ENCODE measurements at regions not wholly inside any gene's neighbourhood (a gene's known extent, or its start where the extent isn't known, plus 50 kb on each side); places are given as distances from the start of the nearest gene placed in this dataset.
"Not testable (repeated sequence)": the region's sequence is repeated elsewhere in the genome, so short reads cannot be mapped to it uniquely, and the experiment has no call there.

GRCh38 chr2:180609626-180610340 is 370.6 kb upstream of the UBE2E3 start:
- Histone ChIP-seq H3K27me3 (ENCODE audit: control insufficient read depth, insufficient read depth, low read length) (no peaks in the 10 kb centered on the region), H3K4me1 (ENCODE audit: control insufficient read depth, insufficient read depth, low read length) (no peaks in the 10 kb centered on the region), H3K36me3 (ENCODE audit: control insufficient read depth, insufficient read depth, low read length) (no peaks in the 10 kb centered on the region), H3K9me3 (ENCODE audit: control insufficient read depth, low read depth, low read length) (no peaks in the 10 kb centered on the region), H3K27ac (ENCODE audit: low read length) (no peak overlapping the region), H3K4me3 (ENCODE audit: low read length) (no peak overlapping the region)
- no peak for DNase-seq
- WGBS (ENCODE audit: insufficient coverage, low lambda C conversion rate) = 100% methylated on average over 1 of the region's 3 CpGs

DNA sequence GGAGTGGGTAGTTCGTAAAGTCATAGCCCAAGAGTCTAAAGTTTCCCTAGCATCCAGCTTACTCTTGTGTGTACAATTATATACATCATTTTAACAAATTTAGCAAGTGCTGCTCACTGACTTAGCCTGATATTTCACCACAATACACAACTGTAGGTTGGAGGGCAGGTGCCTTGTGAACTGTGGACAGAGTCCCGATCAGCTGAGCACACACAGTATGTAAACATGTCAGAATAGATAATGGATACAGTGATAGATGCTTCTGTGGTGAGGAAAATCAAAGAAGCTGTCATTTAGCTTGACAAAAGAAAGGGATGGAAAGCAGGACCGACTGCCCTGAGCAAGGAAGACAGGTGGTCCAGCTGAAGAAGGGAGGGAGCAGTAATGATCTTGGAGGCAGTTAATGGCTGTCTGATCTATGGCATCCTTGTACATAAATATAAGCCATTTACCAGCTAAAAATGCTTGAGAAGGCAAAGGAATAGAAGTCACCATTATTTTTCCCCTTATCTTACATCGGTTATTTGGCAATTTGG is 372.8 kb upstream of the UBE2E3 start:
- Histone ChIP-seq H3K9me3 (ENCODE audit: control insufficient read depth, low read depth, low read length) (no peaks in the 10 kb centered on the region), H3K27ac (ENCODE audit: low read length) (no peak overlapping the region), H3K27me3 (ENCODE audit: control insufficient read depth, insufficient read depth, low read length) (no peaks in the 10 kb centered on the region), H3K36me3 (ENCODE audit: control insufficient read depth, insufficient read depth, low read length) (no peaks in the 10 kb centered on the region), H3K4me3 (ENCODE audit: low read length) (no peak overlapping the region), H3K4me1 (ENCODE audit: control insufficient read depth, insufficient read depth, low read length) (no peaks in the 10 kb centered on the region)
- DNase-seq = no peak
- WGBS (ENCODE audit: insufficient coverage, low lambda C conversion rate) = 100% methylated on average over 1 of the region's 4 CpGs

GRCh38 chr2:180604077-180604476 is 376.3 kb upstream of the UBE2E3 start:
- Histone ChIP-seq H3K36me3 (ENCODE audit: control insufficient read depth, insufficient read depth, low read length) (no peaks in the 10 kb centered on the region), H3K4me3 (ENCODE audit: low read length) (no peak overlapping the region), H3K4me1 (ENCODE audit: control insufficient read depth, insufficient read depth, low read length) (no peaks in the 10 kb centered on the region), H3K27ac (ENCODE audit: low read length) (no peak overlapping the region), H3K9me3 (ENCODE audit: control insufficient read depth, low read depth, low read length) (no peaks in the 10 kb centered on the region), H3K27me3 (ENCODE audit: control insufficient read depth, insufficient read depth, low read length) (no peaks in the 10 kb centered on the region)
- 100% methylated on average over 1 of the region's 4 CpGs for WGBS (ENCODE audit: insufficient coverage, low lambda C conversion rate)
- no peak for DNase-seq

DNA sequence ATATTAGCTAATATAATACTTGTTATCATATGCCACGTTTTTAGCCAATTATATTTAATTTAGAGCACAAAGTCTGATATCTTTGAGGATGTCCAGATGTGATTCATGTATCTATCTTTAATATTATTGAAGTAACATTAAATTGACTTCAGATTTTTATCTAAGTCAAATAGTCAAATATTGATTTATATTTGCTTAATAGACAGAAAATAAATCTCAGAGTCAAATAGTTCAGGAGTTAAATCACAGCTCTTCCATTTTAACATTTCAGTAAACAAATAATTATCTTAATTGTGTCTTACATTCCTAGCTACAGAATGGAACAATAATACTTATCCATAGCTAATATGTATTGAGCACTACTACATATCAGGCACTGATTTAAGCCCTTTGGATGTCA is 379.4 kb upstream of the UBE2E3 start:
- H3K4me3 ChIP-seq (ENCODE audit: low read length) = no peak overlapping the region
- no peaks in the 10 kb centered on the region for H3K4me1 ChIP-seq (ENCODE audit: control insufficient read depth, insufficient read depth, low read length)
- DNase-seq = no peak
- WGBS (ENCODE audit: insufficient coverage, low lambda C conversion rate) = 71% methylated on average over 1 of the region's 1 CpG
- no peaks in the 10 kb centered on the region for H3K27me3 ChIP-seq (ENCODE audit: control insufficient read depth, insufficient read depth, low read length)
- H3K9me3 ChIP-seq (ENCODE audit: control insufficient read depth, low read depth, low read length) = no peaks in the 10 kb centered on the region
- no peak overlapping the region for H3K27ac ChIP-seq (ENCODE audit: low read length)
- H3K36me3 ChIP-seq (ENCODE audit: control insufficient read depth, insufficient read depth, low read length) = no peaks in the 10 kb centered on the region

DNA sequence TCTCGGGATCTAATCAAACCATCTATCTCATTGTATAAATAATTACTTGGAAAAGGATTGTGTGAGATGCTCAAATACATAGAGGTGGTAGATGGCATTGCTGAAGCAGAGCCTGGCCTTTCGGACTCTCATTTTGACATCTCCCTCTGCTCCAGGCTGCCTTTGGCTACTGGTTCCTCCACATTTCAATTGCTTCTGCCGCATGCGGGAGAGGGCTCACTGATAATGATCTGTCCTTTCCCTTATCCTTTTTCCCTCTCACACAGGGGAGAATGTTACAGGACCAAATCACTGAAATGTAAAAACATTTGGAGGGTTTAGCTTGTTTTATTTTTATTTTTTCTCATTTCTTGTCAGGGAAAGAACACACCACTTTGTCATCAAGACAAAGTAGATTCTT is 380.6 kb upstream of the UBE2E3 start:
- no peak for DNase-seq
- H3K4me1 ChIP-seq (ENCODE audit: control insufficient read depth, insufficient read depth, low read length) = no peaks in the 10 kb centered on the region
- H3K4me3 ChIP-seq (ENCODE audit: low read length) = no peak overlapping the region
- H3K27me3 ChIP-seq (ENCODE audit: control insufficient read depth, insufficient read depth, low read length) = no peaks in the 10 kb centered on the region
- WGBS (ENCODE audit: insufficient coverage, low lambda C conversion rate) = no CpG with 5 or more reads among the region's 4 CpGs
- no peaks in the 10 kb centered on the region for H3K9me3 ChIP-seq (ENCODE audit: control insufficient read depth, low read depth, low read length)
- no peaks in the 10 kb centered on the region for H3K36me3 ChIP-seq (ENCODE audit: control insufficient read depth, insufficient read depth, low read length)
- H3K27ac ChIP-seq (ENCODE audit: low read length) = no peak overlapping the region

- no peak overlapping the region for H3K27ac ChIP-seq (ENCODE audit: low read length)
- no peak for DNase-seq
- WGBS (ENCODE audit: insufficient coverage, low lambda C conversion rate) = no CpG with 5 or more reads among the region's 2 CpGs
- no peaks in the 10 kb centered on the region for H3K36me3 ChIP-seq (ENCODE audit: control insufficient read depth, insufficient read depth, low read length)
- no peak overlapping the region for H3K4me3 ChIP-seq (ENCODE audit: low read length)
- H3K4me1 ChIP-seq (ENCODE audit: control insufficient read depth, insufficient read depth, low read length) = no peaks in the 10 kb centered on the region
- H3K27me3 ChIP-seq (ENCODE audit: control insufficient read depth, insufficient read depth, low read length) = no peaks in the 10 kb centered on the region
- H3K9me3 ChIP-seq (ENCODE audit: control insufficient read depth, low read depth, low read length) = no peaks in the 10 kb centered on the region
Measured at GRCh38 chr2:180597179-180597578, 383.2 kb upstream of the UBE2E3 start.

DNA sequence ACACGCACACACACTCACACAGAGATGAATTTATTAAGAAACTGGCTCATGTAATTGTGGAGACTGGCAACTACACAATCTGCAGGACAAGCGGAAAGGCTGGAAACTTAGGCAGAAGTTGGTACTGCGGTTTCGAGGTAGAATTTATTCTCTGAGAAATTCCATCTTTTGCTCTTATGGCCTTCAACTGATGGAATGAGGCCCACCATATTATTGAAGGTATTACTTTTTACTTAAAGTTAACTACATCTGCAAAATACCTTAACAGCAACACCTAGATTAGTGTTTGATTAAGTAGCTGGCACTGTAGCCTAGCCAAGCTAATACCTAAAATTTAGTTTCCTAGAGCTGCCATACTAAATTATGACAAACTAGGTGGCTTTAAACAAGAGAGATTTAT is 384.0 kb upstream of the UBE2E3 start:
- no peaks in the 10 kb centered on the region for H3K4me1 ChIP-seq (ENCODE audit: control insufficient read depth, insufficient read depth, low read length)
- H3K4me3 ChIP-seq (ENCODE audit: low read length) = no peak overlapping the region
- H3K36me3 ChIP-seq (ENCODE audit: control insufficient read depth, insufficient read depth, low read length) = no peaks in the 10 kb centered on the region
- DNase-seq = no peak
- no peaks in the 10 kb centered on the region for H3K27me3 ChIP-seq (ENCODE audit: control insufficient read depth, insufficient read depth, low read length)
- H3K9me3 ChIP-seq (ENCODE audit: control insufficient read depth, low read depth, low read length) = no peaks in the 10 kb centered on the region
- 100% methylated on average over 1 of the region's 4 CpGs for WGBS (ENCODE audit: insufficient coverage, low lambda C conversion rate)
- no peak overlapping the region for H3K27ac ChIP-seq (ENCODE audit: low read length)

GRCh38 chr2:180591947-180592346 is 388.5 kb upstream of the UBE2E3 start:
- Histone ChIP-seq H3K9me3 (ENCODE audit: control insufficient read depth, low read depth, low read length) (no peaks in the 10 kb centered on the region), H3K4me3 (ENCODE audit: low read length) (no peak overlapping the region), H3K36me3 (ENCODE audit: control insufficient read depth, insufficient read depth, low read length) (no peaks in the 10 kb centered on the region), H3K27ac (ENCODE audit: low read length) (no peak overlapping the region), H3K4me1 (ENCODE audit: control insufficient read depth, insufficient read depth, low read length) (no peaks in the 10 kb centered on the region), H3K27me3 (ENCODE audit: control insufficient read depth, insufficient read depth, low read length) (no peaks in the 10 kb centered on the region)
- WGBS (ENCODE audit: insufficient coverage, low lambda C conversion rate) = 50% methylated on average over 1 of the region's 1 CpG
- DNase-seq = no peak

GRCh38 chr2:180591093-180591781 is 389.2 kb upstream of the UBE2E3 start:
- WGBS (ENCODE audit: insufficient coverage, low lambda C conversion rate) = no CpG with 5 or more reads among the region's 11 CpGs
- not testable (repeated sequence) for DNase-seq; H3K36me3 ChIP-seq (ENCODE audit: control insufficient read depth, insufficient read depth, low read length); H3K4me3 ChIP-seq (ENCODE audit: low read length); H3K27me3 ChIP-seq (ENCODE audit: control insufficient read depth, insufficient read depth, low read length); H3K9me3 ChIP-seq (ENCODE audit: control insufficient read depth, low read depth, low read length); H3K4me1 ChIP-seq (ENCODE audit: control insufficient read depth, insufficient read depth, low read length); H3K27ac ChIP-seq (ENCODE audit: low read length)

- no peak overlapping the region for H3K27ac ChIP-seq (ENCODE audit: low read length)
- no peak for DNase-seq
- H3K4me3 ChIP-seq (ENCODE audit: low read length) = no peak overlapping the region
- H3K9me3 ChIP-seq (ENCODE audit: control insufficient read depth, low read depth, low read length) = no peaks in the 10 kb centered on the region
- H3K27me3 ChIP-seq (ENCODE audit: control insufficient read depth, insufficient read depth, low read length) = no peaks in the 10 kb centered on the region
- no CpG with 5 or more reads among the region's 2 CpGs for WGBS (ENCODE audit: insufficient coverage, low lambda C conversion rate)
- H3K36me3 ChIP-seq (ENCODE audit: control insufficient read depth, insufficient read depth, low read length) = no peaks in the 10 kb centered on the region
- H3K4me1 ChIP-seq (ENCODE audit: control insufficient read depth, insufficient read depth, low read length) = no peaks in the 10 kb centered on the region
Measured at GRCh38 chr2:180583441-180584140, 396.8 kb upstream of the UBE2E3 start.

Measured in large intestine (tissue), 3 donors.